ENCODE measurements at regions not wholly inside any gene's neighbourhood (a gene's known extent, or its start where the extent isn't known, plus 50 kb on each side); places are given as distances from the start of the nearest gene placed in this dataset.

DNA sequence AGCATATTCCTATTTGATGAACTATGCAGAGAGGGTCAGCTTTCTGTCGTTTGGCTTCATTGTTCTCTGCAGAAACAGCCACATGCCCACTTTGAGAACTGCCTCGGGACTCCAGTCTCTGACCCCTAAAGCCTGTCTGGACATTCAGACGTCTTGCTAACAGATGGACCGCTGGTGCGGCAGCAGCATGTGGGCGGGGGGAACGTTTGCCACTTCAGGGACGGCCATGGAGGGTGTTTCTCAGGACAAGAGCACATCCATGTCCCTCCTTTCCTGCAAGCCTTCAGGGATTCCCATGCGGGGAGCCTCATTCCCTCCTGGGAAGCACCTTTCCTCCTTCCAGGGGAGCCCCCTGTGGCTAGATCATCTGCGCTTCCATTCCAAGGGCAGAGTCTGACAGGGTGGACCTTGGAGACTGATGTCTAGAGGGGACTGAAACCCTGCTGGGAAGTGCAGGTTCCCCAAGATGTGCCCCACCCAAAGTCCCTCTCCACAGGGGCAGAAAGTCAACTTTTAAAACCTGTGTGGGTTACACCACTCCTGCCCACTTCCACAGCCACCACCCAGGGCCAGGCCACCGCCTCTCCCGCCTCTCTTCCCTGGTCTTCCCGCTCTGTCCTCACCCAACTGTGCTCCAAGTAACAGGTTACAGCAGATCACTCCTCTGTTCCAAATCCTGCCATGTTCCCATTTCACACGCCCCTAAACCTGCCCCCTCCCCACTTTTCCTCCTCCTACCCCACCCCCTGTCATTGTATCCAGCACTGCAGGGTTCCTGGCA lies 94.8 kb upstream of the PMEPA1 start:
- peaks cover 12% of the 10 kb centered on the region for H3K27me3 Mint-ChIP-seq
- CTCF ChIA-PET = no interaction called here
- H3K36me3 Mint-ChIP-seq = no peaks in the 10 kb centered on the region
- no peaks in the 10 kb centered on the region for H3K9me3 Mint-ChIP-seq
- DNase-seq = no peak
- H3K27ac Mint-ChIP-seq = no peak overlapping the region
- no peak overlapping the region for H3K4me3 Mint-ChIP-seq
- H3K4me1 Mint-ChIP-seq = no peaks in the 10 kb centered on the region

GRCh38 chr20:57803508-57804005 lies 93.7 kb upstream of the PMEPA1 start:
- CTCF ChIA-PET = no interaction called here
- H3K36me3 Mint-ChIP-seq = no peaks in the 10 kb centered on the region
- no peak overlapping the region for H3K4me3 Mint-ChIP-seq
- DNase-seq = no peak
- no peak overlapping the region for H3K27ac Mint-ChIP-seq
- no peaks in the 10 kb centered on the region for H3K4me1 Mint-ChIP-seq
- H3K27me3 Mint-ChIP-seq = peaks cover 15% of the 10 kb centered on the region
- H3K9me3 Mint-ChIP-seq = no peaks in the 10 kb centered on the region

DNA sequence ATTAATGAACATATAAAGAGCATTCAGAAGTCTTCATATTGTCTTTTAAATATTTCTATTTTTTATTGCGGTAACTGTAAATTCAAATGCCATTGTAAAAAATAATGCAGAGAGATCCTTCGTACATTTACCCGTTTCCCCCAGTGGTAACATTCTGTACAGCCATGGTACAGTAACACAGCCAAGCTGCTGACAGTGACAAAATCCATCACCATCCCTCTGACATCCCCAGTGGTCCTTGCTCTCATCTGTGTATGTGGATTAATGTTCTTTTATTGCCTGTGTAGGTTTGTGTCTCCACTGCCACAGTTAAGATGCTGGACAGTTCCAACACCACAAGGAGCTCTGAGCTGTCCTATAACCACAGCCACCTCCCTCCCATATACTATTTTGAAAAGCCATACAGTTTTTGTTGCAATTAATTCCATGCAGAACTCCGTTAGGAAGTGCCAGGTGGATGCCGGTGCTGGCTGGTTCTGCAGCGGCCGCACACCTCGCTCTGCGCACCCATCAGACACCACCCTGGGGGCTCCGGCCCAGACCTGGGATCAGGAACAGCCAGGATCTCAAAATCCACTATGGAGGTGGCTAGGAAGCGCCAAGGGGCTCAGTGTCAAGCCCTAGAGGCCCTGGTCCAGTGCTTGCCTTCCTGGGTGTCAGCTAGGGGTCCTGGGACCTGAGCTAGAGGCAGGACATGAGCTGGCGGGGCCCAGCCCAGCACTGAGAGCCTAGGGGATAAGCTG lies 93.1 kb upstream of the PMEPA1 start:
- no peaks in the 10 kb centered on the region for H3K9me3 Mint-ChIP-seq
- CTCF ChIA-PET = no interaction called here
- no peaks in the 10 kb centered on the region for H3K4me1 Mint-ChIP-seq
- no peaks in the 10 kb centered on the region for H3K36me3 Mint-ChIP-seq
- DNase-seq = no peak
- no peak overlapping the region for H3K4me3 Mint-ChIP-seq
- H3K27ac Mint-ChIP-seq = no peak overlapping the region
- H3K27me3 Mint-ChIP-seq = peaks cover 19% of the 10 kb centered on the region

GRCh38 chr20:57801581-57801980 lies 91.8 kb upstream of the PMEPA1 start:
- CTCF ChIA-PET = no interaction called here
- no peak overlapping the region for H3K4me3 Mint-ChIP-seq
- H3K27ac Mint-ChIP-seq = no peak overlapping the region
- H3K9me3 Mint-ChIP-seq = no peaks in the 10 kb centered on the region
- H3K36me3 Mint-ChIP-seq = no peaks in the 10 kb centered on the region
- peaks cover 19% of the 10 kb centered on the region for H3K27me3 Mint-ChIP-seq
- no peaks in the 10 kb centered on the region for H3K4me1 Mint-ChIP-seq
- no peak for DNase-seq

GRCh38 chr20:57800791-57801430 lies 91.1 kb upstream of the PMEPA1 start:
- Mint-ChIP-seq H3K9me3 (no peaks in the 10 kb centered on the region), H3K27me3 (peaks cover 19% of the 10 kb centered on the region), H3K27ac (no peak overlapping the region), H3K36me3 (no peaks in the 10 kb centered on the region), H3K4me1 (no peaks in the 10 kb centered on the region), H3K4me3 (no peak overlapping the region)
- CTCF ChIA-PET = no interaction called here
- no peak for DNase-seq

GRCh38 chr20:57797401-57797800 lies 87.6 kb upstream of the PMEPA1 start:
- peaks cover 8% of the 10 kb centered on the region for H3K27me3 Mint-ChIP-seq
- CTCF ChIA-PET = no interaction called here
- H3K9me3 Mint-ChIP-seq = no peaks in the 10 kb centered on the region
- H3K27ac Mint-ChIP-seq = no peak overlapping the region
- H3K4me1 Mint-ChIP-seq = no peaks in the 10 kb centered on the region
- H3K4me3 Mint-ChIP-seq = no peak overlapping the region
- H3K36me3 Mint-ChIP-seq = no peaks in the 10 kb centered on the region
- DNase-seq = no peak

DNA sequence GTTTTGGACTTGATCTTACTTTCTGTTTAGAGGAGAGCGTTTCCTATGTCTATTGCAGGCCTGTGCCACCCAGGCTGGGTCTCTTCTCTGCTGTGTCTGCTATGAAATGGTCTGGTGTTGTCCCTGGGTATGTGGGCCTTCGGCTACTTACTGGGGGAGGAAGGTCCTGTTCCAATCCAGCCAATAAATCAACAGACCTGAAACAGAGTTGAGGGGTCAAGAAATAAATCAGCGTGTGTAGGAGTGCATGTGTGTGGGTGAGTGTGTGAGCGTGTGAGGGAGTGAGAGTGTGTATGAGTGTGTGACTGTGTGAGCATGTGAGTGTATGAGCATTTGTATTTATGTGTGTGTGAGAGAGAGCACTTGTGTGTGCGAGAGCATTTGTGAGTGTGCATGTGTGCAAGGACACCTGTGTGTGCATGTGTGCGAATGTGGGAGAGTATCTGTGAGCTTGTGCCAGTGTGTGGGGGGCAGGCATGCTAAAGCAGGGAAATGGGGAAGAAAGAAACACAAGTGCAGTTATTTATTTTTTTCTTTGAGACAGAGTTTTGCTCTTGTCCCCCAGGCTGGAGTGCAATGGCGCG lies 86.3 kb upstream of the PMEPA1 start:
- Mint-ChIP-seq H3K36me3 (no peaks in the 10 kb centered on the region), H3K27ac (no peak overlapping the region), H3K4me3 (no peak overlapping the region), H3K27me3 (peaks cover 8% of the 10 kb centered on the region), H3K9me3 (no peaks in the 10 kb centered on the region), H3K4me1 (no peaks in the 10 kb centered on the region)
- no peak for DNase-seq
- CTCF ChIA-PET = no interaction called here

DNA sequence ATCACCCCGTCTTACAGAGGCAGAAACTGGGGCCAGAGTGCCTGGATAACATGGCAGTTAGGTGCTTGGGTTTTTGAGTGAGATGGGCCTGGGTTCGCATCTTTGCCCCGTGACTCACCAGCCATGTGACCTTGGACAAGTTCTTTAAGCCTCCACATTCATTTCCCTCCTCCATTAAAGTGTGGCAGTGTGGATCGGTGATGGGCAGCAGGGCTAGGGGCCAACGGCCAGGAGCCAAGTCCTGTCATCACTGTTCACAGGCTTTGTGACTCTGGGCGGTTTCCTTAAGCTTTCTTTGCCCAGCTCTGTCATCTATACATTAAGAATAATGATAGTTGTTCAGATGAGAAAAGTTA lies 85.5 kb upstream of the PMEPA1 start:
- Mint-ChIP-seq H3K4me3 (no peak overlapping the region), H3K36me3 (no peaks in the 10 kb centered on the region), H3K27ac (no peak overlapping the region), H3K4me1 (no peaks in the 10 kb centered on the region), H3K27me3 (peaks cover 8% of the 10 kb centered on the region), H3K9me3 (no peaks in the 10 kb centered on the region)
- CTCF ChIA-PET = no interaction called here
- no peak for DNase-seq

DNA sequence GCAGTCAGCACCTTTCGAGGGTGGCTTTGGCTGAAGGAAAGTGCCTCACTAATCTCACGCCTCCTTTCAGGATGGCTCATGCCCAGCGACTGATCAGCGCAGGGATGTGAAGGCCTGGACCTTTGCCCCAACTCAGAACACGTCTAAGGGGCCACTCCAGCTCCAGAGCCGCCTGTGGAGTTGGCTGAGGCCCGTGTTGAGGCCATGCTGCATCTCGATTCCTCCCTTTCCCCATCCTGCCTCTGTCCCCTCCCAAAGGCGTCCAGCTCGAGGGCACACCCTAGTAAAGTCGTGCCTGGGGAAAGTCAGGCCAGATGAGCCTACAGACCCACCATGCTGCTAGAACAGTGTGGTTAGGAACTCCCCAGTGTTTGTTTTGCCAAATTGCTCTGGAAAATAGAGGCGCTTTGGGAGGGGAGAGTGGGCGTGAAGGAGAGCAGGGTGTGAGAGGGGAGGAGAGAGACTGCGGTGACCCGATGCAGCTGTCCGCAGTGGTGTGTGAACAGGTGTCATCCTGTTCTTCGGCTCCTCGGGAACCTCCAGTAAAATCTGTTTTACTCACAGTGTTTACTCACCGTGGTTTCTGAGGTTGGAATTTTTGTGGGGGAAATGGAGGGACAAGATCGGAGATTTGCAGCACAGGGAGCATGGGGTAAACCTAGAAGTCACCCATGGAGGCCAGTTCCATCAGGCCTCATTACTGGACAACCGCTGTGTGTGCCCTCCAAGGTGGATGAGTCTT lies 85.0 kb upstream of the PMEPA1 start:
- no peak overlapping the region for H3K27ac Mint-ChIP-seq
- peaks cover 8% of the 10 kb centered on the region for H3K27me3 Mint-ChIP-seq
- CTCF ChIA-PET = no interaction called here
- DNase-seq = no peak
- H3K36me3 Mint-ChIP-seq = no peaks in the 10 kb centered on the region
- H3K4me3 Mint-ChIP-seq = no peak overlapping the region
- H3K4me1 Mint-ChIP-seq = no peaks in the 10 kb centered on the region
- H3K9me3 Mint-ChIP-seq = no peaks in the 10 kb centered on the region

GRCh38 chr20:57794036-57794435 lies 84.2 kb upstream of the PMEPA1 start:
- Mint-ChIP-seq H3K4me1 (no peaks in the 10 kb centered on the region), H3K27me3 (peaks cover 4% of the 10 kb centered on the region), H3K4me3 (no peak overlapping the region), H3K36me3 (no peaks in the 10 kb centered on the region), H3K27ac (no peak overlapping the region), H3K9me3 (no peaks in the 10 kb centered on the region)
- DNase-seq = no peak
- CTCF ChIA-PET = no interaction called here

DNA sequence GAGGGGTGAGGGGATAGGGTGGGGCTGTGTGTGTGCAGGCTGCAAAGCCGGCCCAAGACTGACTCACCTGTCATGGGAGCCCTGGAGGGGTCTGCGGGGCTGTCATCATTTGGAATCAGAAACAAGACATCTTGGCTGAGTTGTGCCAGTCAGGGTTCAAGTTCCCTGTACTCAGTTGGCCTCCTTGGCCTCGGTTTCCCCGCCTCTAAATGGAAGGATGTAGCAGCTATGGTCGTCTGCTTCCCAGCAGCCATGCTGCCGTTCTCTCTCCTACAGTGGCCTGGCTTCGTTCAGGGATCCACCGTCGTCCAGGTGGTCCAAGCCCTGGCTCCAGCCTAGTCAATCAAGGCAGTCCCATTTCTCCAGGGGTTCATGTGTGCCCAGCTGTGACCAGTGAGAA lies 83.6 kb upstream of the PMEPA1 start:
- no peak overlapping the region for H3K27ac Mint-ChIP-seq
- no peaks in the 10 kb centered on the region for H3K4me1 Mint-ChIP-seq
- no peaks in the 10 kb centered on the region for H3K9me3 Mint-ChIP-seq
- DNase-seq = no peak
- H3K36me3 Mint-ChIP-seq = no peaks in the 10 kb centered on the region
- H3K4me3 Mint-ChIP-seq = no peak overlapping the region
- peaks cover 4% of the 10 kb centered on the region for H3K27me3 Mint-ChIP-seq
- CTCF ChIA-PET = no interaction called here

DNA sequence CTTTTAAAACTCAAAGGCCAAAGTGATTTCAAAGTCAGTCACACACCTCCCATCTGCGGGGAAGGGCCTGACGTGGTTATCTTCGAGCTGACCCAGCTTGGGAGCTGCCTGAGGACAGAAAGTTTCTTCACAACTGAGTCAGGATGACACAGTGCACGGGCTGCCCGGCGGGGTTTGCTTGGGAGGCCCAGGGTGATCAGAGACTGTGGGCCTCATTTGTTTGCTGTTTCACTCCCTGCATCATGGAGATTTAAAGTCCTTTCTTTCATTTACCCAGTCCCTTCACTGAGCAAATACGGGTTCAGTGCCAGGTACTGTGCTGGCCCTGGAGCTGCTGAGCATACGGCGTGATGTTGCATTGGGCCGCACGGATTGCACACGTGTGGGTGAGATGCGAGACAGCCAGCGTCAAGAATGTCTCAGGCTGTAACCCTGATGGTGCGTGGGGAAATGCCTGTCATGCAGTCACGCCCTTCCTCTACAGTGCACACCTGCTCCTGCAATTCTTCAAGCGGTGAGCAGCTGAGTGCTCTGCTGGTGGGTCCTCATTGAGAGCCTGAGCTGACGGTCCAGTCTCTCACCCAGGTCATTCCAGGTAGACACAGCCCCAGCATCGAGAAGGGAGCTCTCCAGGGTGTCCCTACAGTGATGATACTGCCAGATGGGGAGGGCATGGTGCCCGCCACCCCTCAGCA lies 82.7 kb upstream of the PMEPA1 start:
- no peaks in the 10 kb centered on the region for H3K36me3 Mint-ChIP-seq
- no peaks in the 10 kb centered on the region for H3K9me3 Mint-ChIP-seq
- H3K4me1 Mint-ChIP-seq = no peaks in the 10 kb centered on the region
- DNase-seq = no peak
- no peaks in the 10 kb centered on the region for H3K27me3 Mint-ChIP-seq
- no peak overlapping the region for H3K4me3 Mint-ChIP-seq
- H3K27ac Mint-ChIP-seq = no peak overlapping the region
- CTCF ChIA-PET = no interaction called here

GRCh38 chr20:57791966-57792365 lies 82.2 kb upstream of the PMEPA1 start:
- no peaks in the 10 kb centered on the region for H3K36me3 Mint-ChIP-seq
- DNase-seq = no peak
- no peak overlapping the region for H3K4me3 Mint-ChIP-seq
- CTCF ChIA-PET = no interaction called here
- no peaks in the 10 kb centered on the region for H3K4me1 Mint-ChIP-seq
- H3K27me3 Mint-ChIP-seq = no peaks in the 10 kb centered on the region
- H3K9me3 Mint-ChIP-seq = no peaks in the 10 kb centered on the region
- H3K27ac Mint-ChIP-seq = no peak overlapping the region
